Stimulated activated CD4-positive, alpha-beta T cell treated with anti-CD3 and anti-CD28 coated beads, Interleukin-2, amount 100 ng/mL, for 4 hours (primary cell): ENCODE measurements at regions not wholly inside any gene's neighbourhood (a gene's known extent, or its start where the extent isn't known, plus 50 kb on each side); places are given as distances from the start of the nearest gene placed in this dataset.
A peak's percentile ranks its signal among the peaks of the same experiment; 100 is the strongest.

Experiments used
- DNase-seq: peaks from one replicate; pipeline ENCODE4 v3.0.0-alpha.2; 2020; ENCODE audit warnings: low read depth

GRCh38 chr5:34505731-34506130 is 150.4 kb upstream of the RAI14 start:
- DNase-seq, result no peak

GRCh38 chr5:34507933-34508332 is 148.2 kb upstream of the RAI14 start:
- no peak for DNase-seq

- DNase-seq, result no peak
These were observed 146.7 kb upstream of the RAI14 start for GRCh38 chr5:34509392-34509791.

GRCh38 chr5:34510002-34510401 is 146.1 kb upstream of the RAI14 start:
- no peak for DNase-seq

- DNase-seq, result no peak
These were observed 145.1 kb upstream of the RAI14 start for GRCh38 chr5:34511063-34511462.

- no peak for DNase-seq
These were observed 144.6 kb upstream of the RAI14 start for GRCh38 chr5:34511481-34511880.

GRCh38 chr5:34511915-34512314 is 144.2 kb upstream of the RAI14 start:
- no peak for DNase-seq

GRCh38 chr5:34516166-34516565 is 140.0 kb upstream of the RAI14 start:
- no peak for DNase-seq

- DNase-seq, result no peak
These were observed 139.4 kb upstream of the RAI14 start for GRCh38 chr5:34516686-34517085.

- DNase-seq, result no peak
These were observed 138.9 kb upstream of the RAI14 start for GRCh38 chr5:34517249-34517648.

GRCh38 chr5:34519489-34520220 is 136.5 kb upstream of the RAI14 start:
- DNase-seq, result no peak

- no peak for DNase-seq
These were observed 134.4 kb upstream of the RAI14 start for GRCh38 chr5:34521628-34522290.

GRCh38 chr5:34522599-34523386 is 133.3 kb upstream of the RAI14 start:
- DNase-seq, result peak; percentile 16

- no peak for DNase-seq
These were observed 132.8 kb upstream of the RAI14 start for GRCh38 chr5:34523387-34523726.

- no peak for DNase-seq
These were observed 132.0 kb upstream of the RAI14 start for GRCh38 chr5:34524123-34524522.

GRCh38 chr5:34525761-34526160 is 130.4 kb upstream of the RAI14 start:
- no peak for DNase-seq

- DNase-seq, result no peak
These were observed 129.3 kb upstream of the RAI14 start for GRCh38 chr5:34526682-34527305.

GRCh38 chr5:34529581-34530331 is 126.4 kb upstream of the RAI14 start:
- DNase-seq, result no peak

GRCh38 chr5:34530637-34531036 is 125.5 kb upstream of the RAI14 start:
- no peak for DNase-seq

- DNase-seq, result no peak
These were observed 124.3 kb upstream of the RAI14 start for GRCh38 chr5:34531751-34532360.
